ENCODE measurements at regions not wholly inside any gene's neighbourhood (a gene's known extent, or its start where the extent isn't known, plus 50 kb on each side); places are given as distances from the start of the nearest gene placed in this dataset.

- H3K4me3 ChIP-seq (ENCODE audit: low read depth in 2 of 2, low read length in 2 of 2) = no peak overlapping the region
- in situ Hi-C loops (cut with HindIII; ENCODE audit: low pct_unique_long_range_greater_than_20kb, low sequenced_read_pairs) = no loop called here
- CTCF ChIA-PET = no interaction called here
- intact Hi-C loops (cut with micrococcal nuclease; ENCODE audit: unreplicated experiment) = no loop called here
- no peaks in the 10 kb centered on the region for H3K4me1 ChIP-seq (ENCODE audit: control insufficient read depth, insufficient read depth, low read length)
- ATAC-seq (no peak), DNase-seq (ENCODE audit: low read depth, low spot score) (no peak)
- BruUV-seq (replicated peaks) = no TSS peak
- no peaks in the 10 kb centered on the region for H3K27me3 ChIP-seq (ENCODE audit: control insufficient read depth, insufficient read depth, low read length)
- POLR2A ChIA-PET = no interaction called here
- no peaks in the 10 kb centered on the region for H3K9me3 ChIP-seq (ENCODE audit: control insufficient read depth, insufficient read depth, low read depth, low read length)
- H3K36me3 ChIP-seq (ENCODE audit: control insufficient read depth, insufficient read depth, low read length) = no peaks in the 10 kb centered on the region
- TF ChIP-seq, protein P1, sequence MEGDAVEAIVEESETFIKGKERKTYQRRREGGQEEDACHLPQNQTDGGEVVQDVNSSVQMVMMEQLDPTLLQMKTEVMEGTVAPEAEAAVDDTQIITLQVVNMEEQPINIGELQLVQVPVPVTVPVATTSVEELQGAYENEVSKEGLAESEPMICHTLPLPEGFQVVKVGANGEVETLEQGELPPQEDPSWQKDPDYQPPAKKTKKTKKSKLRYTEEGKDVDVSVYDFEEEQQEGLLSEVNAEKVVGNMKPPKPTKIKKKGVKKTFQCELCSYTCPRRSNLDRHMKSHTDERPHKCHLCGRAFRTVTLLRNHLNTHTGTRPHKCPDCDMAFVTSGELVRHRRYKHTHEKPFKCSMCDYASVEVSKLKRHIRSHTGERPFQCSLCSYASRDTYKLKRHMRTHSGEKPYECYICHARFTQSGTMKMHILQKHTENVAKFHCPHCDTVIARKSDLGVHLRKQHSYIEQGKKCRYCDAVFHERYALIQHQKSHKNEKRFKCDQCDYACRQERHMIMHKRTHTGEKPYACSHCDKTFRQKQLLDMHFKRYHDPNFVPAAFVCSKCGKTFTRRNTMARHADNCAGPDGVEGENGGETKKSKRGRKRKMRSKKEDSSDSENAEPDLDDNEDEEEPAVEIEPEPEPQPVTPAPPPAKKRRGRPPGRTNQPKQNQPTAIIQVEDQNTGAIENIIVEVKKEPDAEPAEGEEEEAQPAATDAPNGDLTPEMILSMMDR (IDR thresholded peaks at IDR 0.05) = no peak
- TF ChIP-seq SIN3A (IDR thresholded peaks at IDR 0.05; ENCODE audit: borderline replicate concordance, insufficient read depth, low read depth, low read length) = no peak
- no peak for TF ChIP-seq TCF7L2 (IDR thresholded peaks at IDR 0.05; ENCODE audit: low read depth, low read length)
- H3K27ac ChIP-seq (ENCODE audit: low read length) = no peak overlapping the region
Observed at GRCh38 chr6:102980951-102981350, 1587.4 kb downstream of the GRIK2 start.

DNA sequence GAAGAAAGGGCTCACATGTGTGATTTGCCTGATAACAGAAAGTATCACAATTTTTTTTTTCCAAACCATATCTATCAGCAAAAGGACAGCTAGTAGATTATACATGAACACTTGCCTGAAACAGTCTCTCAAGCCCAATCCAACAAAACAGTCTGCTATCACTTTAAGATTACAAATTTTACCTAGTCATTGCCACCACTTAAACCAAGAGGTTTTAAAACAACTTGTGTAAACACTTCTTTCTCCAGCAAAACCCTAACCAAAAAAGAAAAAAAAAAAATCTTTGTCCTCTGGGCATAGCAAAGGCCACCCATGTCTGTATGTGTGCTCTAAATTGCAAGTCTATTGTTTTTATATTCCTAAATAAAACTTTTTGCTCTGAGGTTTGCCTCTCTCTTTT, 1568.4 kb downstream of the GRIK2 start:
- Histone ChIP-seq H3K4me1 (ENCODE audit: control insufficient read depth, insufficient read depth, low read length) (no peaks in the 10 kb centered on the region), H3K9me3 (ENCODE audit: control insufficient read depth, insufficient read depth, low read depth, low read length) (no peaks in the 10 kb centered on the region), H3K36me3 (ENCODE audit: control insufficient read depth, insufficient read depth, low read length) (no peaks in the 10 kb centered on the region), H3K27me3 (ENCODE audit: control insufficient read depth, insufficient read depth, low read length) (no peaks in the 10 kb centered on the region), H3K27ac (ENCODE audit: low read length) (no peak overlapping the region), H3K4me3 (ENCODE audit: low read depth in 2 of 2, low read length in 2 of 2) (no peak overlapping the region)
- CTCF ChIA-PET = no interaction called here
- no peak for DNase-seq (ENCODE audit: low read depth, low spot score)
- POLR2A ChIA-PET = no interaction called here
- no TSS peak for BruUV-seq (replicated peaks)
- ATAC-seq = no peak
- intact Hi-C loops (cut with micrococcal nuclease; ENCODE audit: unreplicated experiment) (no loop called here), in situ Hi-C loops (cut with HindIII; ENCODE audit: low pct_unique_long_range_greater_than_20kb, low sequenced_read_pairs) (no loop called here)
- TF ChIP-seq SIN3A (IDR thresholded peaks at IDR 0.05; ENCODE audit: borderline replicate concordance, insufficient read depth, low read depth, low read length) (no peak), TCF7L2 (IDR thresholded peaks at IDR 0.05; ENCODE audit: low read depth, low read length) (no peak), POLR2AphosphoS5 (IDR thresholded peaks at IDR 0.05; ENCODE audit: low read depth, low read length) (no peak)
- TF ChIP-seq, protein P1 (IDR thresholded peaks at IDR 0.05) = no peak
- TF ChIP-seq, protein P2, sequence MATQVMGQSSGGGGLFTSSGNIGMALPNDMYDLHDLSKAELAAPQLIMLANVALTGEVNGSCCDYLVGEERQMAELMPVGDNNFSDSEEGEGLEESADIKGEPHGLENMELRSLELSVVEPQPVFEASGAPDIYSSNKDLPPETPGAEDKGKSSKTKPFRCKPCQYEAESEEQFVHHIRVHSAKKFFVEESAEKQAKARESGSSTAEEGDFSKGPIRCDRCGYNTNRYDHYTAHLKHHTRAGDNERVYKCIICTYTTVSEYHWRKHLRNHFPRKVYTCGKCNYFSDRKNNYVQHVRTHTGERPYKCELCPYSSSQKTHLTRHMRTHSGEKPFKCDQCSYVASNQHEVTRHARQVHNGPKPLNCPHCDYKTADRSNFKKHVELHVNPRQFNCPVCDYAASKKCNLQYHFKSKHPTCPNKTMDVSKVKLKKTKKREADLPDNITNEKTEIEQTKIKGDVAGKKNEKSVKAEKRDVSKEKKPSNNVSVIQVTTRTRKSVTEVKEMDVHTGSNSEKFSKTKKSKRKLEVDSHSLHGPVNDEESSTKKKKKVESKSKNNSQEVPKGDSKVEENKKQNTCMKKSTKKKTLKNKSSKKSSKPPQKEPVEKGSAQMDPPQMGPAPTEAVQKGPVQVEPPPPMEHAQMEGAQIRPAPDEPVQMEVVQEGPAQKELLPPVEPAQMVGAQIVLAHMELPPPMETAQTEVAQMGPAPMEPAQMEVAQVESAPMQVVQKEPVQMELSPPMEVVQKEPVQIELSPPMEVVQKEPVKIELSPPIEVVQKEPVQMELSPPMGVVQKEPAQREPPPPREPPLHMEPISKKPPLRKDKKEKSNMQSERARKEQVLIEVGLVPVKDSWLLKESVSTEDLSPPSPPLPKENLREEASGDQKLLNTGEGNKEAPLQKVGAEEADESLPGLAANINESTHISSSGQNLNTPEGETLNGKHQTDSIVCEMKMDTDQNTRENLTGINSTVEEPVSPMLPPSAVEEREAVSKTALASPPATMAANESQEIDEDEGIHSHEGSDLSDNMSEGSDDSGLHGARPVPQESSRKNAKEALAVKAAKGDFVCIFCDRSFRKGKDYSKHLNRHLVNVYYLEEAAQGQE (IDR thresholded peaks at IDR 0.05; ENCODE audit: insufficient read depth in 1 of 2, low read depth in 2 of 2, low read length in 1 of 2) = no peak

DNA sequence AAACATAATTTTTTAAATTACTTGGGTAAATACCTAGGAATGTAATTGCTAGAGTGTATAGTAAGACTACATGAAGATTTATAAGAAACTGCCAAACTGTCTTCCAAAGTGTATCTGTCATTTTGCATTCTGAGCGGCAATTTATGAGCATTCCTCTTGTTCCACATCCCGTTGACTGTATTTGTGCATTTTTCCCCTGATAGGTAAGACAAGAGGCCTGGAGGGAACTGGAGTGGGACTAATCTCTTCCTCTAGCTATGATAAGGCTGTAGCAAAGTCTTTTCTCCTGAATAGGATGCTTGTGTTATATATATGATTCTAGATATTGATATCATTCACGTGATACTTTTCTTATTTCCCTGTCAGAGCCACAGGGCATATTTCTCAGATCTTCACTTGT, 1557.5 kb downstream of the GRIK2 start:
- Histone ChIP-seq H3K4me3 (ENCODE audit: low read depth in 2 of 2, low read length in 2 of 2) (no peak overlapping the region), H3K27me3 (ENCODE audit: control insufficient read depth, insufficient read depth, low read length) (no peaks in the 10 kb centered on the region), H3K27ac (ENCODE audit: low read length) (no peak overlapping the region), H3K4me1 (ENCODE audit: control insufficient read depth, insufficient read depth, low read length) (no peaks in the 10 kb centered on the region), H3K36me3 (ENCODE audit: control insufficient read depth, insufficient read depth, low read length) (no peaks in the 10 kb centered on the region), H3K9me3 (ENCODE audit: control insufficient read depth, insufficient read depth, low read depth, low read length) (no peaks in the 10 kb centered on the region)
- in situ Hi-C loops (cut with HindIII; ENCODE audit: low pct_unique_long_range_greater_than_20kb, low sequenced_read_pairs) (no loop called here), intact Hi-C loops (cut with micrococcal nuclease; ENCODE audit: unreplicated experiment) (no loop called here)
- POLR2A ChIA-PET = no interaction called here
- ATAC-seq = no peak
- CTCF ChIA-PET = no interaction called here
- no TSS peak for BruUV-seq (replicated peaks)
- no peak for DNase-seq (ENCODE audit: low read depth, low spot score)
- TF ChIP-seq POLR2AphosphoS5 (IDR thresholded peaks at IDR 0.05; ENCODE audit: low read depth, low read length) = no peak
- no peak for TF ChIP-seq TCF7L2 (IDR thresholded peaks at IDR 0.05; ENCODE audit: low read depth, low read length)
- TF ChIP-seq, protein P2 (IDR thresholded peaks at IDR 0.05; ENCODE audit: insufficient read depth in 1 of 2, low read depth in 2 of 2, low read length in 1 of 2) = no peak
- TF ChIP-seq SIN3A (IDR thresholded peaks at IDR 0.05; ENCODE audit: borderline replicate concordance, insufficient read depth, low read depth, low read length) = no peak
- TF ChIP-seq, protein P1 (IDR thresholded peaks at IDR 0.05) = no peak

All from Panc1 (cell line).